ENCODE measurements at regions not wholly inside any gene's neighbourhood (a gene's known extent, or its start where the extent isn't known, plus 50 kb on each side); places are given as distances from the start of the nearest gene placed in this dataset.

GRCh38 chr2:186307871-186308270 lies 178.2 kb upstream of the ZC3H15 start:
- TF ChIP-seq CTCF (IDR thresholded peaks at IDR 0.05), result no peak
- no peak for TF ChIP-seq POLR2A (IDR thresholded peaks at IDR 0.05)
